ENCODE measurements at regions not wholly inside any gene's neighbourhood (a gene's known extent, or its start where the extent isn't known, plus 50 kb on each side); places are given as distances from the start of the nearest gene placed in this dataset.

GRCh38 chr7:15794801-15795200, 108.3 kb upstream of the MEOX2 start:
- DNase-seq: no peak

GRCh38 chr7:15784694-15785030, 98.2 kb upstream of the MEOX2 start:
- DNase-seq: no peak

GRCh38 chr7:15783987-15784693, 97.7 kb upstream of the MEOX2 start:
- DNase-seq: no peak

- no peak for DNase-seq
These were observed 96.2 kb upstream of the MEOX2 start for GRCh38 chr7:15782656-15783055.

DNA sequence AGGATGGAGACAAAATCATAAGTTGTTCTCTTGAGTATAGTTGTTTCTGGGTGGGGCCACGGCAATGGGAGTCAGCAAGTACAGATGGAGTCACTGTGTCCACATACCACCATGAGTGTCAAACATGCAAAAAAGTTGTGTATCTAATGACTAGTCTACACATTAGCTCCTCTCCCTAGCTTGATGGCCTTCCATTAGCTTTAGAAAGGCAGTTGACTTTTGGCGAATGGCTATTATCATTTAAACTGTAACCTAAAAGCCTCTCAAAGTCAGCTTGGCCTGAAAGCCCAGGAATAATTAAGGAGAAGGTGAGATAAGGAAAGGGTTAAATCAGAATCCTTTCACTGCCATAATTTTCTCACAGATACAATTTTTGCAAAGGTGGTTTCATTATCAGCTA, 95.5 kb upstream of the MEOX2 start:
- no peak for DNase-seq

DNA sequence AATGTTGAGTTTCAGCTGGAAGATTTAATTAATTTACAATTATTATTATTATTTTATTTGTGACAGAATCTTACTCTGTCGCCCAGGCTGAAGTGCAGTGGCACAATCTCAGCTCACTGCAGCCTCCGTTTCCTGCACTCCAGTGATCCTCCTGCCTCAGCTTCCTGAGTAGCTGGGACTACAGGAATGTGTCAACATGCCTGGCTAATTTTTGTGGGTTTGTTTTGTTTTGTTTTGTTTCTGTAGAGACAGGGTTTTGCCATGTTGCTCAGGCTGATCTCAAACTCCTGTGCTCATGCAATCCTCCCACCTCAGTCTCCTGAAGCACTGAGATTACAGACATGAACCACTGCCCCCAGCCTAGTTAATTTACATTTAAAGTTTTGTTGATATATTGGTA, 93.8 kb upstream of the MEOX2 start:
- no peak for DNase-seq

DNA sequence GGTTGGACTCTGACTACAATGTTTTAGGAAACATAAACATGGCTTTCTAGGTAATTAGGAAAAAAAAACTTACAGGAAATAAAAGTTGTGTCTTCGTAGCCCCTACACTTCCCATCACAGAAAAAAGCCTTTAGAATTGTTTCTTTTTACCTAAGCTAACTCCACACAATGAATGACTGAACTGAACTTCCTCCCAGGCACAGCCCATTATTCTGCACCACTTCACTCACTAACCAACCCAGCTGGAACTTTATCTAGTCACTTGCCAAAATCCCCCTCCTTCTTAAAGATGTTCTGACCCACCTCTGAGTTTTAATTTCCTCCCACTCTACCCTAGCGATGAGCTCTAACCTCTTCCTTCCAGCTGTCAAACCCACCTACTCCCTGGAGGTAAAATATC, 91.7 kb upstream of the MEOX2 start:
- no peak for DNase-seq

GRCh38 chr7:15765753-15766152, 79.3 kb upstream of the MEOX2 start:
- DNase-seq: no peak

GRCh38 chr7:15764851-15765382, 78.4 kb upstream of the MEOX2 start:
- no peak for DNase-seq

- no peak for DNase-seq
These were observed 77.5 kb upstream of the MEOX2 start for GRCh38 chr7:15764010-15764409.

DNA sequence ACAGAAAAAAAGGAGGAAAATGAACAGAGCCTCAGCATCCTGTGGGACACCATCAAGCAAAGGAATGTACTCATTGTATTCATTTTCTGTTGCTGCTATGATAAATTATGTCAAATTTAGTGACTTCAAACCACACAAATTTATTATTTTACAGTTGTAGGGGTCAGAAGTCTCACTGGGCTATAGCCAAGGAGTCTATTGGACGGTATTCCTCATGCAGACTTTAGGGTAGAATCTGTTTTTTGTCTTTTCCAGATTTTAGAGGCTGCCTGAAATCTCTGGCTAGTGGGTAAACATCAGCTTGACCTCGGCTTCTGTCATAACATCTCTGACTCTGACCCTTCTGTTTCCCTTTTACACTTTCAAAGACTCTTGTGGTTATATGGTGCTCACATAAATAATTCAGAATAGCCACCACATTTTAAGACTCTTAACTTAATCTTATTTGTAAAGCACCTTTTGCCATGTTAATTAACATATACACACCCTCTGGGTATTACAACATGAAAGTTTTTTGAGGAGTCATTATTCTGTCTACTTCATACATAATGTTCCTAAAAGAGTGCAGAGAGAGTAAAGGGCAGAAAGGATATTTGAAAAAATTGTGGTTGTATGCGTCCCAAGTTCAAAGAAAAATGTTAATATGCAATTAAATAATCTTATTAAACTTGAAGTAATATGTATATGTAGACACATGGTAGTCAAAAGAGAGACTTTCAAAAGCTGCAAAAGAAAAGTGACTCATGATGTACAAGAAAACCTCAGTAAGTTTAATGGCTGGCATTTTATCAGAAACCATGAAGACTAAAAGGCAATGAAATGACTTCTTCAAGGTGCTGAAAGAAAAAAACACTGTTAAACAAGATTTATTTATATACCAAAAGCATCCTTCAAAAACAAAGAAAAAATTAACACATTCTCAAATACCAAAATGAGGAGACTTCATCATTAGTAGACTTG, 70.8 kb upstream of the MEOX2 start:
- DNase-seq: no peak

DNA sequence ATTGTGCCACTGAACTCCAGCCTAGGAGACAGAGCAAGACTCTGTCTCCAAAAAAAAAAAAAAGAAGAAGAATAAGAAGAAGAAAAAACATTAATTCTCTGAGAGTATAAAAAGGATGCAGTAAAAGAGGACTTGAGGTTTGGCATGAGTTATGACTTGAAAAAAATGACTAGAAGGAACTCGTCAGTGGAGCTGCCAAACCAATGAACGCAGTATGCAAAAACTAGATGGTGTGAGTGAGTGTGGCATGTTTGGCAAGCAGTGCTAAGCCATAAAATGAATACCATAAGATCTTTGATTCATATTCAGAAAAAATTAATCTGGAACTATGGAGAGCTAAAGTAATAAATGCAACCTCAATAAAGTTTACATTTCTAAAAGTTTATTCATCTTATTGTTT, 68.6 kb upstream of the MEOX2 start:
- no peak for DNase-seq

DNA sequence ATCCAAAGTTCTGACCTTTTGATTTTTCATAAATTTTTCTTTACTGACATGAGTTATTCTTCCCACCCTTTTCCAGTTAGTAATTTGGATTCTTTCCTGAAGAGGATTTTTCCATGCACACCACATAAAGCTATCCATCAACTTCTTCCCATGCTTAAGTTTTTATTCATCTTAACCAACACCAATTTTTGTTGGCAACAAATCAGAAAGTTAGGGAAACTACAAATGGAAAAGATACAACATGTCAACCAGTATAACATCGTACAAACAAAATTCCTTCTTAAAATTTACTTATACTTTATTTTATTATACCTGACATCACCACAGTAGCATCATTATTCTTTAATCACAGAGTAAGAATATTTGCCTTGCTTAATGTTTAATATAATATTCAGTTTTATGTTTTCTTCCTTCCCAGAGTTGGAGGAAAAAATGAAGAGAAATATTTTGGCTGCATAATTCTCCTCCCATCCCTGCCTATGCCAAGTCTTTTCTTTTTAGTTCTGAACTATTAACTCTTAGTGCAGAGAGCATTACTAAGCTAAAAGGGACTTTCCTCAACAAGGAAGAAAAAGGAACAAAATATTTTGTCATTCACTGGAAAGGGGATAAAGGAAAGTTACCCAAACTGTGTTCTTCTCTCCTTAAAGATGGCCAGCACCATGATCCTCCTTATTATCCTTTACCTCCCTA, 67.5 kb upstream of the MEOX2 start:
- no peak for DNase-seq

- DNase-seq: no peak
These were observed 65.9 kb upstream of the MEOX2 start for GRCh38 chr7:15752377-15752776.

GRCh38 chr7:15751191-15751701, 64.8 kb upstream of the MEOX2 start:
- DNase-seq: no peak

DNA sequence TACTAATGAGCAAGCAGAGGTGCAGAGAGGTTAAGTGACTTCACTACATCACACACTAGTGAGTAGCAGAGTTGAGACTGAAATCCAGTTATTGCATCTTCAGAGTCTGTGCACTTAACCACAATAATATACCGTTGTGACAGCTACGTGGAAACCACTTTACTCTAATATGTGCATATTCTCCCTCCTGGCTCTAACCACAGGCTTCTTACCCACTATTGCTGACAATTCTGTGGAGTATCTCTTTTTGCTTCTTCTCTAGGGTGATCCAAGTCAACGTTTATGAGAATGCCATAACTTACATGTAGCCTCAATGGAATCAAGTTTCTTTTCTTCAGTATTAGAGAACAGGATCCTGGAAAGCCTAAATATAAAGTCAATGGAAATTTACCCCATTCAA, 64.2 kb upstream of the MEOX2 start:
- DNase-seq: no peak

GRCh38 chr7:15749631-15750030, 63.1 kb upstream of the MEOX2 start:
- no peak for DNase-seq

DNA sequence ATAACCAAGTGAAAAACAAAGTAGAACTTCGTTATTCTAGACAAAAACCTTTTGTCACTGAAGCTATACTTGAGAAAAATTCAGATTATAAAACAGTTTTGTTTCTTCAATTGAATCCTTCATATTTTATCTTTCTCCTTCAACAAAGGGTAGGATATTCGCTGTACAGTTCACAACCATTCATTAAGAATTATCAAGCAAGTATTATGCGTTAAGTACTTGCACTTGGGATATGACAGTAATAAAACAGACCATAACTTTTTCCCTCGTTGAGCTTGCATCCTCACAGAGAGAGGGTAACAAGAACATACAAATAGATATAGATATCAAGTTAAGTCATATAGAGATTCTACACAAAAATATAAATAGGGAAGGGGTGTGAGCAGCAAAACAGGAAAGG, 61.2 kb upstream of the MEOX2 start:
- no peak for DNase-seq

GRCh38 chr7:15747301-15747700, 60.8 kb upstream of the MEOX2 start:
- DNase-seq: no peak

DNA sequence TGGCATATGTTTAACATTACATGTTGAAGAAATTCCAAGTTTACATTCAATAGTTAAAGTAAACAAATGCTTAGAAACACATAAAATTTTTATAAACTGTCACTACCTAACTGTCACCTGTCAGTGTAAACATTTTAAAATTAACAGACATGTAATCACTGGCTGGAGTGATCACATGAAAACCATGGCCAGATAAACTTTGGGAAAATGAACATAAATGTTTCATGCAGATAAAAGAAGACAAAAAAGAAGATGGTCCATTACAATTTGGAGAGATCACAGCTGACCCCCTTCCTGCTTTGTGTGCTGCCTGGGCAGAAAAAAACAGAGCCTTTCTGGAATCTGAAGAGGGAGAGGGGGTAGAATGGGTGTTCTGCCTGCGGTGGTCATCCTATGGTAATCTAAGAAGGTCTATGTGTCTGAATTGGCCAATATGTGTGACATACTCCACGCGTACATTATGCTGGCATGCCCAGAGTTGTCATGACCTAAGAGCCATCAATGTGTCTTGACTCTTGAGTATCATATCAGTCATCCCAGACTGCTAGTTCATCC, 57.5 kb upstream of the MEOX2 start:
- no peak for DNase-seq

DNA sequence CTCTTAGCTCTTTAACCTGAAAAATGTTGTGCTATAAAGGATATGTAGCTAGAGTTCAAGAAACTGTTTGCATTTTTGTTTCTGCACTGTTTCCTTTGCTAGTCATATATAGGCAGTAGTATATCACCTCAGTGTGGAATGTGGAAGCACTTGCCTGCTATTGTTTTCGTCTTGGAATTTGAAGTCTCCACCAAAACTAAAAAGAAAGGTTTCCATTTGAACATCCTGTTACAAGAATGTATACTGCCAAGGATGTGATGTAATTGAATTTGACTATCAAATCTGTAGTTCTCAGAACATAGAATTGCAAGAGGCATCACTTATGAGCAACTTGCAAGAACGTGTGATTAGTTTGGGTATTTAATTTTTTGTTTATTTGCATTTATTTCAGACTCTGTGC, 51.1 kb upstream of the MEOX2 start:
- no peak for DNase-seq

Measured in activated CD4-positive, alpha-beta T cell treated with anti-CD3 and anti-CD28 coated beads, Interleukin-2, amount 50 U/mL, for 48 hours (primary cell).